Loucy (cell line): ENCODE measurements at regions not wholly inside any gene's neighbourhood (a gene's known extent, or its start where the extent isn't known, plus 50 kb on each side); places are given as distances from the start of the nearest gene placed in this dataset.

Experiments
- H2AFZ ChIP-seq: fragments of 200-600 bp; sonication (generic); 2 replicates; pipeline ENCODE4 v1.6.0; 2016; ENCODE audit warnings: antibody characterized with exemption, mild to moderate bottlenecking, low read length, moderate library complexity
- H3F3A ChIP-seq: fragments of 200-600 bp; 2 replicates; pipeline ENCODE4 v1.6.0; 2016; ENCODE audit warnings: antibody characterized with exemption, low read depth, mild to moderate bottlenecking
- H3K27me3 ChIP-seq: fragments of 200-600 bp; sonication (generic); 2 replicates; pipeline ENCODE4 v1.6.1; 2014; ENCODE audit warnings: low read length, mild to moderate bottlenecking; ENCODE audit not compliant: insufficient read depth, poor library complexity, severe bottlenecking
- H3K36me3 ChIP-seq: fragments of 200-600 bp; sonication (generic); 2 replicates; pipeline ENCODE4 v1.6.1; 2016; ENCODE audit warnings: low read length; ENCODE audit not compliant: insufficient read depth
- H3K4me1 ChIP-seq: fragments of 200-600 bp; sonication (generic); 2 replicates; pipeline ENCODE4 v1.5.1; 2014; ENCODE audit warnings: low read length, mild to moderate bottlenecking; ENCODE audit not compliant: insufficient read depth, poor library complexity, severe bottlenecking
- H3K4me2 ChIP-seq: fragments of 200-600 bp; sonication (generic); 2 replicates; pipeline ENCODE4 v1.6.0; 2014; ENCODE audit warnings: antibody characterized with exemption, low read length, low read depth, mild to moderate bottlenecking; ENCODE audit not compliant: poor library complexity, severe bottlenecking
- H3K4me3 ChIP-seq: fragments of 200-600 bp; sonication (generic); 2 replicates; pipeline ENCODE4 v1.5.1; 2014; ENCODE audit warnings: low read length, mild to moderate bottlenecking, mixed read lengths; ENCODE audit not compliant: poor library complexity, severe bottlenecking
- H3K79me2 ChIP-seq: fragments of 200-600 bp; sonication (generic); 2 replicates; pipeline ENCODE4 v1.6.1; 2014; ENCODE audit warnings: low read length; ENCODE audit not compliant: insufficient read depth
- H3K9ac ChIP-seq: fragments of 200-600 bp; sonication (generic); 2 replicates; pipeline ENCODE4 v1.6.0; 2014; ENCODE audit warnings: mild to moderate bottlenecking, low read depth, low read length, moderate library complexity; ENCODE audit not compliant: poor library complexity, severe bottlenecking
- H3K9me2 ChIP-seq: fragments of 200-600 bp; sonication (generic); replicated peaks from 2 replicates; pipeline ENCODE4 v1.6.1; 2016; ENCODE audit warnings: low read depth, low read length, mixed read lengths
- H3K9me3 ChIP-seq: fragments of 200-600 bp; sonication (generic); 2 replicates; pipeline ENCODE4 v1.6.1; 2014; ENCODE audit warnings: mild to moderate bottlenecking, antibody characterized with exemption, low read length, low read depth; ENCODE audit not compliant: insufficient read depth
- H4K20me1 ChIP-seq: fragments of 200-600 bp; sonication (generic); 2 replicates; pipeline ENCODE4 v1.6.0; 2014; ENCODE audit warnings: antibody characterized with exemption, low read length, mild to moderate bottlenecking; ENCODE audit not compliant: insufficient read depth, poor library complexity, severe bottlenecking
- CTCF ChIP-seq: fragments of 200-600 bp; sonication (generic); conservative IDR thresholded peaks from 2 replicates; pipeline ENCODE4 v1.5.1; 2014; ENCODE audit warnings: mild to moderate bottlenecking, antibody characterized with exemption, low read length
- EZH2phosphoT487 ChIP-seq: fragments of 200-600 bp; IDR thresholded peaks from 2 replicates; pipeline ENCODE4 v1.6.1; 2018; ENCODE audit warnings: antibody characterized with exemption, mild to moderate bottlenecking, moderate library complexity, borderline replicate concordance

GRCh38 chr6:159101656-159102055 is 56.9 kb upstream of the TAGAP start:
- TF ChIP-seq EZH2phosphoT487: no peak
- no peak for TF ChIP-seq CTCF
- no peak overlapping the region for H2AFZ ChIP-seq
- no peaks in the 10 kb centered on the region for H3K9me2 ChIP-seq
- H3F3A ChIP-seq: no peaks in the 10 kb centered on the region
- H3K4me2 ChIP-seq: no peak overlapping the region
- H3K79me2 ChIP-seq: no peaks in the 10 kb centered on the region
- H3K27me3 ChIP-seq: no peaks in the 10 kb centered on the region
- peaks cover 10% of the 10 kb centered on the region for H3K4me1 ChIP-seq
- H3K36me3 ChIP-seq: no peaks in the 10 kb centered on the region
- no peak overlapping the region for H3K4me3 ChIP-seq
- H3K9me3 ChIP-seq: no peaks in the 10 kb centered on the region
- no peaks in the 10 kb centered on the region for H4K20me1 ChIP-seq
- H3K9ac ChIP-seq: no peak overlapping the region

GRCh38 chr6:159100395-159101182 is 55.8 kb upstream of the TAGAP start:
- TF ChIP-seq EZH2phosphoT487 (no peak), CTCF (no peak)
- Histone ChIP-seq H3K27me3 (no peaks in the 10 kb centered on the region), H2AFZ (no peak overlapping the region), H3K4me1 (peaks cover under 1% of the 10 kb centered on the region), H3K79me2 (no peaks in the 10 kb centered on the region), H3K9me3 (no peaks in the 10 kb centered on the region), H4K20me1 (no peaks in the 10 kb centered on the region), H3K4me2 (no peak overlapping the region), H3K36me3 (no peaks in the 10 kb centered on the region), H3F3A (no peaks in the 10 kb centered on the region), H3K9me2 (no peaks in the 10 kb centered on the region), H3K9ac (no peak overlapping the region), H3K4me3 (no peak overlapping the region)

DNA sequence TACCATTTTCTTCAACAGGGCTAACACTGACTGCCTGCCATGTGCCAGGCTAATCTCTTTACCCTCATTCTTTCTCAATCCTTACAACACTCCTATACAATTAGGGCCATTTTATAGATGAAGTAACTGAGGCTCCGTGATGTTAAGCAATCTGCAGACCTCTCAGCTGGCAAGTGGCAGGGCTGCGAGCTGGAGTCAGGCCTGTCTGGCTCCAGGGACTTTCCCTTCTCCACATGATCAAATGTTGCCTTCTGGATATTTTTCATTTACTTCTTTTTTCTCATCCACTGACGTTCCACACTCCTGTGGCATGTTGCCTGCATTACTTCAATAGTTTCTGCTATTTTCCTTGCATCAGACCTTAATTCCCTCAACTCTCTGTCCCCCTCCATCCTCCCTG is 55.2 kb upstream of the TAGAP start:
- Histone ChIP-seq H3K4me3 (no peak overlapping the region), H3K4me1 (no peaks in the 10 kb centered on the region), H3K9me2 (no peaks in the 10 kb centered on the region), H3K9ac (no peak overlapping the region), H2AFZ (no peak overlapping the region), H3K36me3 (no peaks in the 10 kb centered on the region), H4K20me1 (no peaks in the 10 kb centered on the region), H3K4me2 (no peak overlapping the region), H3K27me3 (no peaks in the 10 kb centered on the region), H3K79me2 (no peaks in the 10 kb centered on the region), H3F3A (no peaks in the 10 kb centered on the region), H3K9me3 (no peaks in the 10 kb centered on the region)
- TF ChIP-seq EZH2phosphoT487 (no peak), CTCF (no peak)
